Mesothelial cell of epicardium (in vitro differentiated cells): ENCODE measurements at regions not wholly inside any gene's neighbourhood (a gene's known extent, or its start where the extent isn't known, plus 50 kb on each side); places are given as distances from the start of the nearest gene placed in this dataset.
"Not testable (repeated sequence)": the region's sequence is repeated elsewhere in the genome, so short reads cannot be mapped to it uniquely, and the experiment has no call there.

Experiments used
- DNase-seq, 2 experiments: peaks; one replicate each; pipeline ENCODE4 v3.0.0; 2021; ENCODE audit warnings: low spot score in 2 of 2; ENCODE audit not compliant: unreplicated experiment in 2 of 2
- H3K27ac Mint-ChIP-seq: 2 replicates; pipeline ENCODE4 v1.8.0; 2021; ENCODE audit warnings: mixed read lengths
- H3K27me3 Mint-ChIP-seq: 2 replicates; pipeline ENCODE4 v1.8.0; 2021; ENCODE audit warnings: low read depth, mixed read lengths
- H3K36me3 Mint-ChIP-seq: 2 replicates; pipeline ENCODE4 v1.8.0; 2021; ENCODE audit warnings: mixed read lengths
- H3K4me1 Mint-ChIP-seq: 2 replicates; pipeline ENCODE4 v1.8.0; 2021; ENCODE audit warnings: mixed read lengths
- H3K4me3 Mint-ChIP-seq: 2 replicates; pipeline ENCODE4 v1.8.0; 2021; ENCODE audit warnings: mild to moderate bottlenecking, moderate library complexity, mixed read lengths
- H3K9me3 Mint-ChIP-seq: 2 replicates; pipeline ENCODE4 v1.8.0; 2021; ENCODE audit warnings: mixed read lengths
- CTCF ChIP-seq: fragments of 200-600 bp; sonication (generic); IDR thresholded peaks from one replicate; pipeline ENCODE4 v1.5.0; 2021; ENCODE audit warnings: antibody characterized with exemption; ENCODE audit not compliant: unreplicated experiment

- TF ChIP-seq CTCF = no peak
- H3K4me1 Mint-ChIP-seq = peaks cover 3% of the 10 kb centered on the region
- no peak for DNase-seq
- H3K36me3 Mint-ChIP-seq = peaks cover 7% of the 10 kb centered on the region
- peaks cover 43% of the 10 kb centered on the region for H3K9me3 Mint-ChIP-seq
- H3K27ac Mint-ChIP-seq = no peak overlapping the region
- H3K4me3 Mint-ChIP-seq = no peak overlapping the region
- no peaks in the 10 kb centered on the region for H3K27me3 Mint-ChIP-seq
Measured at GRCh38 chr15:58369261-58369701, 62.5 kb upstream of the LIPC start.

- DNase-seq = no peak
- Mint-ChIP-seq H3K4me3 (no peak overlapping the region), H3K27me3 (no peaks in the 10 kb centered on the region), H3K4me1 (peaks cover 8% of the 10 kb centered on the region), H3K36me3 (peaks cover 5% of the 10 kb centered on the region), H3K9me3 (peaks cover 37% of the 10 kb centered on the region), H3K27ac (no peak overlapping the region)
- TF ChIP-seq CTCF = no peak
Measured at GRCh38 chr15:58369956-58370355, 61.8 kb upstream of the LIPC start.

GRCh38 chr15:58374147-58374546 is 57.6 kb upstream of the LIPC start:
- no peak for TF ChIP-seq CTCF
- H3K36me3 Mint-ChIP-seq = peaks cover 2% of the 10 kb centered on the region
- no peak overlapping the region for H3K27ac Mint-ChIP-seq
- H3K27me3 Mint-ChIP-seq = no peaks in the 10 kb centered on the region
- H3K4me3 Mint-ChIP-seq = no peak overlapping the region
- H3K4me1 Mint-ChIP-seq = peaks cover 22% of the 10 kb centered on the region
- no peak for DNase-seq
- H3K9me3 Mint-ChIP-seq = peaks cover 25% of the 10 kb centered on the region

GRCh38 chr15:58377193-58377592 is 54.6 kb upstream of the LIPC start:
- Mint-ChIP-seq H3K9me3 (peaks cover 16% of the 10 kb centered on the region), H3K4me1 (peaks cover 29% of the 10 kb centered on the region), H3K27ac (no peak overlapping the region), H3K27me3 (no peaks in the 10 kb centered on the region), H3K36me3 (no peaks in the 10 kb centered on the region), H3K4me3 (no peak overlapping the region)
- TF ChIP-seq CTCF = no peak
- DNase-seq = no peak

- Mint-ChIP-seq H3K27me3 (no peaks in the 10 kb centered on the region), H3K27ac (peak overlapping the region; percentile 36), H3K4me3 (no peak overlapping the region), H3K9me3 (peaks cover 16% of the 10 kb centered on the region), H3K4me1 (peaks cover 32% of the 10 kb centered on the region), H3K36me3 (no peaks in the 10 kb centered on the region)
- DNase-seq = no peak
- TF ChIP-seq CTCF = no peak
Measured at GRCh38 chr15:58378241-58379085, 53.3 kb upstream of the LIPC start.

GRCh38 chr15:58379454-58379853 is 52.3 kb upstream of the LIPC start:
- H3K4me1 Mint-ChIP-seq = peaks cover 29% of the 10 kb centered on the region
- H3K4me3 Mint-ChIP-seq, H3K36me3 Mint-ChIP-seq, DNase-seq, H3K27ac Mint-ChIP-seq, H3K27me3 Mint-ChIP-seq: not testable (repeated sequence)
- peaks cover 13% of the 10 kb centered on the region for H3K9me3 Mint-ChIP-seq
